Rectal smooth muscle tissue (tissue), 1 donor: ENCODE measurements at regions not wholly inside any gene's neighbourhood (a gene's known extent, or its start where the extent isn't known, plus 50 kb on each side); places are given as distances from the start of the nearest gene placed in this dataset.

ENCODE experiments used
- H3K27ac ChIP-seq: one replicate; pipeline ENCODE4 v1.7.0; 2013; ENCODE audit warnings: low read depth, low read length, inconsistent platforms
- H3K27me3 ChIP-seq: one replicate; pipeline ENCODE4 v1.7.0; 2013; ENCODE audit warnings: low read length; ENCODE audit not compliant: control insufficient read depth, insufficient read depth
- H3K36me3 ChIP-seq: one replicate; pipeline ENCODE4 v1.7.0; 2013; ENCODE audit warnings: low read length; ENCODE audit not compliant: control insufficient read depth, insufficient read depth
- H3K4me1 ChIP-seq: one replicate; pipeline ENCODE4 v1.7.0; 2013; ENCODE audit warnings: low read length; ENCODE audit not compliant: control insufficient read depth, insufficient read depth
- H3K4me3 ChIP-seq: one replicate; pipeline ENCODE4 v1.7.0; 2013; ENCODE audit warnings: low read length
- H3K9ac ChIP-seq: one replicate; pipeline ENCODE4 v1.7.0; 2013; ENCODE audit warnings: low read length

DNA sequence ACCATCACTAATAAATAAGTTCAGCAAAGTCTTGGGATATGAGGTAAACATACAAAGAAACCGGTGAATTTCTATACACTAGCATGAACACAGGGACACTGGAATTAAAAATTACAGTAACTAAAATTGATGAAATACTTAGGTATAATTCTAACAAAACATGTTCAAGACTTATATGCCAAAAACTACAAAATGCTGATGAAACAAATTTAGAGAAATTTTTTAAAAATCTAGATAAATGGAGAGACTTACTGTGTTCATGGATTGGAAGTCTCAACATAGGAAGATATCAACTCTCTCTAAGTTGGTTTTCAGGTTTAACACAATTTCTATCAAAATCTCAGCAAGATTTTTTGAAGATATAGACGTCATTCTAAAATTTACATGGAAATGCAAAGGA lies 128.8 kb upstream of the RET start:
- Histone ChIP-seq H3K4me3 (no peak overlapping the region), H3K27ac (no peak overlapping the region), H3K27me3 (peaks cover 3% of the 10 kb centered on the region), H3K9ac (no peak overlapping the region), H3K4me1 (no peaks in the 10 kb centered on the region), H3K36me3 (no peaks in the 10 kb centered on the region)

GRCh38 chr10:42949287-42949686 lies 127.6 kb upstream of the RET start:
- H3K27ac ChIP-seq: no peak overlapping the region
- no peak overlapping the region for H3K4me3 ChIP-seq
- H3K4me1 ChIP-seq: no peaks in the 10 kb centered on the region
- H3K27me3 ChIP-seq: peaks cover 3% of the 10 kb centered on the region
- H3K36me3 ChIP-seq: no peaks in the 10 kb centered on the region
- no peak overlapping the region for H3K9ac ChIP-seq

GRCh38 chr10:42950606-42951485 lies 126.0 kb upstream of the RET start:
- H3K9ac ChIP-seq: no peak overlapping the region
- H3K27ac ChIP-seq: no peak overlapping the region
- no peaks in the 10 kb centered on the region for H3K4me1 ChIP-seq
- no peaks in the 10 kb centered on the region for H3K36me3 ChIP-seq
- H3K27me3 ChIP-seq: peaks cover 3% of the 10 kb centered on the region
- H3K4me3 ChIP-seq: no peak overlapping the region

- Histone ChIP-seq H3K36me3 (no peaks in the 10 kb centered on the region), H3K4me1 (no peaks in the 10 kb centered on the region), H3K9ac (no peak overlapping the region), H3K27ac (no peak overlapping the region), H3K4me3 (no peak overlapping the region), H3K27me3 (peaks cover 3% of the 10 kb centered on the region)
Observed at GRCh38 chr10:42951486-42952251, 125.2 kb upstream of the RET start.

DNA sequence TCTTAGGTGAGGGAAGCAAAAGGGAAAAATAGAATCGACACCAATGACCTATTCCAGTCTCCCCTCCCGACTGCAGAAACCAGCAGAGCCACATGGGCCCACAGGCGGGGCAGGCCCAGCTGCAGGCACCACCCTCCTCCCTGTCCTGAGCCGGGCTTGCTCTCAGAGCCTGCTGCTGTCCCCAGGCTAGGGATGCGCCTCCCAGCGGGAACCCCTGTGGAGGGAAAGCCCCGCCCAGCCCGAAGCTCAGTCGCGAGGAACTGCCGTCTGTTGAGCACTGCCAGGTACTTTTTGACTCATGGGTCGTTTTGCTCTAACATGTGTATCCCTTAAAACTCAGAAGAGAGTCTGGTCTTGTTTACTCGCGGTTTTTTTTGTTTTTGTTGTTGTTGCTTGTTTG lies 124.5 kb upstream of the RET start:
- no peaks in the 10 kb centered on the region for H3K4me1 ChIP-seq
- H3K9ac ChIP-seq: no peak overlapping the region
- peaks cover 3% of the 10 kb centered on the region for H3K27me3 ChIP-seq
- no peaks in the 10 kb centered on the region for H3K36me3 ChIP-seq
- no peak overlapping the region for H3K4me3 ChIP-seq
- no peak overlapping the region for H3K27ac ChIP-seq

DNA sequence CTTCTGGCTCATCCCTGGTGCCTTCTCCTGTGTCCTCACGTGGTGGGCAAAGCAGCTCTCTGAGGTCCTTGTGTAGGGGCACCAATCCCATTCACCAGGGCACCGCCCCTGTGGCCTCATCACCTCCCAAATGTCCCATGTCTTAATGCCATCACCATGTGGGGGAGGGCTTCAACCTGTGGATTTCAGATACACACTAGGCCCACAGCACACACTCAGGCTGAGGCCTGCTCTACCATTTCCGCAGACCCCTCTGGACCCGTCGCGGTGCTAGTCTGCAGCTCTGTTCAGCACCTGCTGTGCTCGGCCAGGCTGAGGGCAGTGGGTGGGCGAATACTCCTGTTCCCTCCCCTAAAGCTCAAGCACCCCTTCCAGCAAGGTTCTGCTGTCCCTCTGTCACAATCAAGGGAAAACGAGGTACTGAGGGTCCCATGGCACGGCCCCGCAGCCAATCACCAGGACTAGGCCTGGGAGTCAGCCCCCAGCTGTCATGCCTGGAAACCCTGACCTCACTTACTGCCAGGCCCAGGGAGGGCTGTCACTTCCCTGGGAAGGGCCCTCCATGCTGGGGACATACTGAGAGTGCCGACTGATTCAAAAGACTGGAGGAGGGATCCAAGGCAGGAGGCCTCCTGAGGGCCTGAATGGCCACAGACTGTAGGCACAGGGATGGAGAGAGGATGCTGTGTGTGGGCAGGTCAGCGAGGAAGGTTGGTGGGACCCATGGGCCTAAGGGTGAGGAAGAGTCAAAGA lies 123.8 kb upstream of the RET start:
- Histone ChIP-seq H3K27me3 (peaks cover 3% of the 10 kb centered on the region), H3K27ac (no peak overlapping the region), H3K36me3 (no peaks in the 10 kb centered on the region), H3K4me1 (no peaks in the 10 kb centered on the region), H3K9ac (no peak overlapping the region), H3K4me3 (no peak overlapping the region)

DNA sequence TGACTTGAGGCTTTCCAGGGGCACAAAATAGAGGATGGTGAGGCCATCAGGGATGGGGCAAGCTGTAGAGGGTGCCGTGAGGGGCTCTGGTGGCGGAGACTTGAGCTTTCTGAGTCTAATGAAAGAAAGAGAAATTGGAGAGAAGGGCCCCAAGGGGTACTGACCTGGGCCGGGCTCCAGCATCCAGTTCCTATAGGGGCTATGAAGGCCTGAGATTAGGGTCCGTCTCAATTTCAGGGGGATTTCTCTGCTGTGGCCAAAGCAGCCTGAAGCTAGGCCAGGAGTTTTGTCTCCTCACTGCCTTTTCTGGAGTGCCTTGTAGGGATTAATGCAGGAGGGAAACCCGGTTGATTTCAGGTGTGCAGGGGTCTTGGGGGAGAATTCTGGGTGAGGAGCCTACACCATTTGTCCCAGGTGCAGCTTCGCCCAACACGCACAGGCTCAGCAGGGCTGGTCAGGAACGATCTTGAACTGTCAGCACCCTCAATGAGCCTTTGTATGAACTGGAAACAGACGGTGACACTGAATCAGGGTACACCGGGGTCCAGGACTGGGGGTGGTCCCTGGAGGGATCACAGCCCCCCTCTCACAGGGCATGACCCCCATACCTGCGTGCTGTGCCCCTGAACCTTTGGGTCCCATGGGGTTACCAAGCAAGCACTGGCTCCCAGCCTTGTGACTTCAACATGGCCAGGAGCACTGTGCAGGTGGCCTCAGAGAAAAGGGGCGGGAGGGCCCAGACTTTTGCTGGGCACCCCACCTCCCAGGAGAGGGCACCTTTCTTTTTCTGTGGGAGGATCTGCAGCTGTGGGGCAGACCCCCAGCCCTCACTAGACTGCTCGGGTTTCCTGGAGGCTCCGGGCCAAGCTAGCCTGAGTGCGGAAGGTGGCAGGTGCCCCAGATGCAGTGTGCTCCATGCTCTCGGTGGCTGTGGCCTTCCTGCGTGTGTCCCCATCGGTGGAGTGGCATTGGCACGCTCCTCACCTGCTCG lies 122.9 kb upstream of the RET start:
- Histone ChIP-seq H3K9ac (no peak overlapping the region), H3K36me3 (no peaks in the 10 kb centered on the region), H3K27me3 (peaks cover 3% of the 10 kb centered on the region), H3K4me3 (no peak overlapping the region), H3K4me1 (no peaks in the 10 kb centered on the region), H3K27ac (no peak overlapping the region)

GRCh38 chr10:42954766-42955492 lies 121.9 kb upstream of the RET start:
- Histone ChIP-seq H3K27ac (no peak overlapping the region), H3K27me3 (peaks cover 3% of the 10 kb centered on the region), H3K4me3 (no peak overlapping the region), H3K9ac (no peak overlapping the region), H3K36me3 (no peaks in the 10 kb centered on the region), H3K4me1 (no peaks in the 10 kb centered on the region)

DNA sequence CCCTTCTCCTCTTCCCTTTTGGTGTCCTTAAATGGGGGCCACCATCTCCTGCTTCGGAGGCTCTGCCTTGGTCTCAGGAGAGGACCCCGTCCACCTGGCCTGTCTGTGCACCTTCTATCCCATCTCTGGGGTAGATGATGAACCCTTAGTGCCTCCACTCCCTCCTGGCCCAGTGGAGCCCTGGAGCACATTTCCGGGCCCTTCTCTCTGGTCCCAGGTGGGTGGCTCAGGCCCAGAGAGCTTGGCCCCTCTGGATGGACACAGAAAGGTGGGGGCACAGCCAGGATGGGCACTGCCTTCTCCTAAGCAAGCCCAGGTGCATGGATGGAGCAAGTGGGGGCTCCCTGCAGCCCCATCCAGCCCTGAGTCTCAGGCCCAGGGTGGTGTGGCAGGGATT lies 121.4 kb upstream of the RET start:
- no peak overlapping the region for H3K9ac ChIP-seq
- H3K4me1 ChIP-seq: no peaks in the 10 kb centered on the region

DNA sequence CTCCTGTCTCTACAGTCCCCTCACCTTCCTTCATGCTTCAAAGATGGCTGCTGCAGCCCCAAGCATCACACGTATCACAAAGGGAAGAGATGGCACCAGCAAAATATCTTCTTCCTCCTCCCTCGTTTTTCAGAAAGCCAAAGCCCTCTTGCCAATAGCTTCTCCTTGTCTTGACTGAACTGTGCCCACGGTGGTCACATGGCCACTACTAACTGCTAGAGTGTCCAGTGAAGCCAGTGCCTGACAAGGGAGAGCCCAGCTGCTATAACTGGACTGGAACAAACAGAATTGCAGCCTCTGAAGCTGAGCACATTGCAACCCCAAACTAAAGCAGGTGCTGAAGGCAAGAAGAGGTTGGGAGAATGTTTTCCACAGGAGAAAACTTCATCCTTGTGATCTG lies 120.8 kb upstream of the RET start:
- Histone ChIP-seq H3K4me1 (no peaks in the 10 kb centered on the region), H3K27me3 (peaks cover 3% of the 10 kb centered on the region), H3K36me3 (no peaks in the 10 kb centered on the region)

More for the DNA sequence above, 121.4 kb upstream of the RET start:
- Histone ChIP-seq H3K27me3 (peaks cover 3% of the 10 kb centered on the region), H3K4me3 (no peak overlapping the region), H3K27ac (no peak overlapping the region), H3K36me3 (no peaks in the 10 kb centered on the region)

More for the DNA sequence above, 120.8 kb upstream of the RET start:
- H3K9ac ChIP-seq: no peak overlapping the region
- no peak overlapping the region for H3K4me3 ChIP-seq
- H3K27ac ChIP-seq: no peak overlapping the region
